ENCODE measurements at regions not wholly inside any gene's neighbourhood (a gene's known extent, or its start where the extent isn't known, plus 50 kb on each side); places are given as distances from the start of the nearest gene placed in this dataset.

DNA sequence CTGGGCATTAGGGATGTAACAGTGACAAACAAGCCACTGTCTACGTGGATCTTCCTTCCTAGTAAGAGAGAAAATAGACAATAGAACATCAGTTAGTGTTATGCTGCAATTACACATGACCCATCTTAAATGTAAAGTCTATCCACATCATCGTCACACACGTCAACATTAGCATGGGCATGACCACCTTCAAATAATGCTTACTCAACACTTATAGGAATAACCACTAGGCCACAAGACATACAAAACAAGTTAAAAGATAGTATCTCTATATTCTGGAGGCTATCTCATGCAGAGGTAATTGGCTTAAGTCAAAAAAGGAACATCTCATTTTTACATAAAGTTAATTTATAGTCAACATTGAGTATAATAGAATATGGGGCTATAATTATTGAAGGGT lies 156.5 kb downstream of the MOXD1 start:
- WGBS (ENCODE audit: insufficient coverage, low lambda C conversion rate): no CpG with 5 or more reads among the region's 3 CpGs

DNA sequence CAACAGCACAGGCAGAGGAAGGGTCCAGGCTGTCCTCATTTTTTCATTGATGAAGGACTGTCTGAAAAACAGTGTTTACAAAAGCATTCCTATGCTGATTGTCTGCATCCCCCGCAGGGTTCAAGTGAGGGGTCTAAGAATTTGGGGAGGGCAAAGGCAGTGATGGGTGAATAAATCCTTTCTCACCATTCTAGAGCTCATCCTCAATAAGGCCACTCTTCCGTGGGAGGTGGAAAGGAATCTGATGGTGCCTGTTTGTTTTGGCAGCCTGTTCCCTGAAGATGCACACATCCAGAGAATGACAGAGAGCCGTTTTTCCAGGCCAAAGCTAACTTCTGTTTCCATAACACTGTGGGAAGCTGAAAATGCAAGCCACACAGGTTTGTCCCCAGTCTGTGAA lies 164.5 kb downstream of the MOXD1 start:
- no CpG with 5 or more reads among the region's 3 CpGs for WGBS (ENCODE audit: insufficient coverage, low lambda C conversion rate)
- no peaks in the 10 kb centered on the region for H3K4me1 ChIP-seq (ENCODE audit: control insufficient read depth, insufficient read depth, low read length)
- DNase-seq: no peak

More for the DNA sequence above, 156.5 kb downstream of the MOXD1 start:
- Histone ChIP-seq H3K36me3 (ENCODE audit: control insufficient read depth, insufficient read depth, low read length) (no peaks in the 10 kb centered on the region), H3K27ac (ENCODE audit: low read length) (no peak overlapping the region), H3K9me3 (ENCODE audit: control insufficient read depth, low read depth, low read length) (no peaks in the 10 kb centered on the region), H3K4me1 (ENCODE audit: control insufficient read depth, insufficient read depth, low read length) (no peaks in the 10 kb centered on the region), H3K4me3 (ENCODE audit: low read length) (no peak overlapping the region), H3K27me3 (ENCODE audit: control insufficient read depth, insufficient read depth, low read length) (peaks cover 4% of the 10 kb centered on the region)
- DNase-seq: no peak

GRCh38 chr6:132236281-132236680 lies 165.0 kb downstream of the MOXD1 start:
- Histone ChIP-seq H3K27me3 (ENCODE audit: control insufficient read depth, insufficient read depth, low read length) (peaks cover 2% of the 10 kb centered on the region), H3K4me3 (ENCODE audit: low read length) (no peak overlapping the region), H3K4me1 (ENCODE audit: control insufficient read depth, insufficient read depth, low read length) (no peaks in the 10 kb centered on the region), H3K9me3 (ENCODE audit: control insufficient read depth, low read depth, low read length) (no peaks in the 10 kb centered on the region), H3K27ac (ENCODE audit: low read length) (no peak overlapping the region), H3K36me3 (ENCODE audit: control insufficient read depth, insufficient read depth, low read length) (no peaks in the 10 kb centered on the region)
- no CpG with 5 or more reads among the region's 1 CpG for WGBS (ENCODE audit: insufficient coverage, low lambda C conversion rate)
- DNase-seq: no peak

More for the DNA sequence above, 164.5 kb downstream of the MOXD1 start:
- Histone ChIP-seq H3K27me3 (ENCODE audit: control insufficient read depth, insufficient read depth, low read length) (peaks cover 2% of the 10 kb centered on the region), H3K36me3 (ENCODE audit: control insufficient read depth, insufficient read depth, low read length) (no peaks in the 10 kb centered on the region), H3K9me3 (ENCODE audit: control insufficient read depth, low read depth, low read length) (no peaks in the 10 kb centered on the region), H3K27ac (ENCODE audit: low read length) (no peak overlapping the region), H3K4me3 (ENCODE audit: low read length) (no peak overlapping the region)

DNA sequence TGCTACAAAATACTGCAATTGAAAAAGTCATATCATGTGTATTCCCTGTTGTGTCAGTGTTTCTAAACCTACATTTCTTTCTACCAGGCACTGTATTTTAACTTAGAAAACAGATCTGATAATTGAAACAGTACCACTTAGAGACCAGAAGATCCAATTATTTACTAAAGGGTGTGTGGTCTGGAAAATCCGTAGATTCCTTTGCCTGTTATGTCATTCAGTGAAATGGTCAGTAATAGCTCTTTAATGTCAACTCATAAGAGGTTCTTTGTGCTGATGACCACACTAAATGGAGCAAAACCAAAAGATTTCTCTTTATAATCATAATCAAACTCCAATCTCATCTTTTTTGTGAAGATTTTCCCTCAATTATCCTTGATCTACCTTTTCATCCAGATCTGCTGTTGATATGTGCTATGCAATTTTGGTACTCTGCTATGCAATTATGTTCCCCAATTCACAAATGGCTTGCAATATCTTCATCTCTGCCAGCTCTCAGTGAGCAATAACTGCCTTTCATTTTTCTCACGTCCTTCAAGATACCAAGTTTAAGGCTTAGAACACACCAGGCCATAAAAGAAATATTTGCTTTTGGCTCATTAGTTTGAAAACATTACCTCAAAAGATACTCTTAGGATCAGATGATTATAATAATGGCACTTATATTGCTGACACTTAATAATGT lies 165.5 kb downstream of the MOXD1 start:
- DNase-seq: no peak
- Histone ChIP-seq H3K4me3 (ENCODE audit: low read length) (no peak overlapping the region), H3K27me3 (ENCODE audit: control insufficient read depth, insufficient read depth, low read length) (peaks cover 2% of the 10 kb centered on the region), H3K9me3 (ENCODE audit: control insufficient read depth, low read depth, low read length) (no peaks in the 10 kb centered on the region), H3K27ac (ENCODE audit: low read length) (no peak overlapping the region), H3K36me3 (ENCODE audit: control insufficient read depth, insufficient read depth, low read length) (no peaks in the 10 kb centered on the region), H3K4me1 (ENCODE audit: control insufficient read depth, insufficient read depth, low read length) (no peaks in the 10 kb centered on the region)
- WGBS (ENCODE audit: insufficient coverage, low lambda C conversion rate): 0% methylated on average over 1 of the region's 2 CpGs

GRCh38 chr6:132234356-132234755 lies 166.9 kb downstream of the MOXD1 start:
- H3K27me3 ChIP-seq (ENCODE audit: control insufficient read depth, insufficient read depth, low read length): peaks cover 2% of the 10 kb centered on the region
- no peak overlapping the region for H3K4me3 ChIP-seq (ENCODE audit: low read length)
- no peak overlapping the region for H3K27ac ChIP-seq (ENCODE audit: low read length)
- no peaks in the 10 kb centered on the region for H3K9me3 ChIP-seq (ENCODE audit: control insufficient read depth, low read depth, low read length)
- H3K4me1 ChIP-seq (ENCODE audit: control insufficient read depth, insufficient read depth, low read length): no peaks in the 10 kb centered on the region
- H3K36me3 ChIP-seq (ENCODE audit: control insufficient read depth, insufficient read depth, low read length): no peaks in the 10 kb centered on the region
- no CpG with 5 or more reads among the region's 2 CpGs for WGBS (ENCODE audit: insufficient coverage, low lambda C conversion rate)
- no peak for DNase-seq

GRCh38 chr6:132231121-132231884 lies 170.0 kb downstream of the MOXD1 start:
- Histone ChIP-seq H3K36me3 (ENCODE audit: control insufficient read depth, insufficient read depth, low read length) (no peaks in the 10 kb centered on the region), H3K27me3 (ENCODE audit: control insufficient read depth, insufficient read depth, low read length) (no peaks in the 10 kb centered on the region), H3K9me3 (ENCODE audit: control insufficient read depth, low read depth, low read length) (no peaks in the 10 kb centered on the region), H3K4me1 (ENCODE audit: control insufficient read depth, insufficient read depth, low read length) (no peaks in the 10 kb centered on the region), H3K27ac (ENCODE audit: low read length) (no peak overlapping the region), H3K4me3 (ENCODE audit: low read length) (no peak overlapping the region)
- WGBS (ENCODE audit: insufficient coverage, low lambda C conversion rate): 78% methylated on average over 1 of the region's 4 CpGs
- DNase-seq: no peak

- no peak overlapping the region for H3K27ac ChIP-seq (ENCODE audit: low read length)
- no peak for DNase-seq
- WGBS (ENCODE audit: insufficient coverage, low lambda C conversion rate): no CpG with 5 or more reads among the region's 1 CpG
Observed at GRCh38 chr6:132228894-132229293, 172.4 kb downstream of the MOXD1 start.

GRCh38 chr6:132227904-132228303 lies 173.4 kb downstream of the MOXD1 start:
- H3K36me3 ChIP-seq (ENCODE audit: control insufficient read depth, insufficient read depth, low read length): no peaks in the 10 kb centered on the region
- H3K4me1 ChIP-seq (ENCODE audit: control insufficient read depth, insufficient read depth, low read length): no peaks in the 10 kb centered on the region
- H3K4me3 ChIP-seq (ENCODE audit: low read length): no peak overlapping the region
- no peak overlapping the region for H3K27ac ChIP-seq (ENCODE audit: low read length)
- no peaks in the 10 kb centered on the region for H3K27me3 ChIP-seq (ENCODE audit: control insufficient read depth, insufficient read depth, low read length)
- H3K9me3 ChIP-seq (ENCODE audit: control insufficient read depth, low read depth, low read length): no peaks in the 10 kb centered on the region
- DNase-seq: no peak

More at GRCh38 chr6:132228894-132229293, 172.4 kb downstream of the MOXD1 start:
- Histone ChIP-seq H3K36me3 (ENCODE audit: control insufficient read depth, insufficient read depth, low read length) (no peaks in the 10 kb centered on the region), H3K4me1 (ENCODE audit: control insufficient read depth, insufficient read depth, low read length) (no peaks in the 10 kb centered on the region), H3K9me3 (ENCODE audit: control insufficient read depth, low read depth, low read length) (no peaks in the 10 kb centered on the region), H3K27me3 (ENCODE audit: control insufficient read depth, insufficient read depth, low read length) (no peaks in the 10 kb centered on the region), H3K4me3 (ENCODE audit: low read length) (no peak overlapping the region)

DNA sequence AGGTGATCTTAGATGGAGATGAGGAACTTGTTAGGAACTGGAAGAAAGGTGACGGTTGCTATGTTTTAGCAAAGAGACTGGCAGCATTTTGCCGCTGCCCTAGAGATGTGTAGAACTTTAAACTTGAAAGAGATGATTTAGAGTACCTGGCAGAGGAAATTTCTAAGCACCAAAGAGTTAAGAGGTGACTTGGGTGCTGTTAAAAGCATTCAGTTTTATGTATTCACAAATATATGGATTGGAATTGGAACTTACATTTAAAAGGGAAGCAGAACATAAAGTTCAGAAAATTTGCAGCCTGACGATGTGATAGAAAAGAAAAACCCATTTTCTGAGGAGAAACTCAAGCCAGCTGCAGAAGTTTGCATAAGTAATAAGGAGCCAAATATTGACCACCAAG lies 176.3 kb downstream of the MOXD1 start:
- no peak for DNase-seq
- H3K4me3 ChIP-seq (ENCODE audit: low read length): no peak overlapping the region

DNA sequence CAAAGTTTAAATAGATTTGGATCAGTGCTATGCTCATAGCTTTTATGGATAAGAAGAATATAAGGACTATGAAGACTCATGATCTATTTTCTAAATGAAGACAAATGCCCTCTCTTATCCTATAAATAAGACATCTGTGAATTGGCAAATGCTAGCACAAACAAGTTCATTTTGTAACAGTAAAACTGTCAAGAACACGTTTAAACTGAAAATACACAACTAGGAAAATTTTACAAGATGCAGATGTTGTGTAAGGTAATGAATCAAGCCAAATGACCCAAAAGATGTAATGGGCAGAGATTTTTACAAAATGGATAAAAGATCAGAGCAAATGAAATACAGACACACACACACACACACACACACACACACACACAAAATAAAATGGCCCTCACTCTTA lies 180.5 kb downstream of the MOXD1 start:
- no CpG with 5 or more reads among the region's 1 CpG for WGBS (ENCODE audit: insufficient coverage, low lambda C conversion rate)
- Histone ChIP-seq H3K36me3 (ENCODE audit: control insufficient read depth, insufficient read depth, low read length) (no peaks in the 10 kb centered on the region), H3K27ac (ENCODE audit: low read length) (no peak overlapping the region), H3K4me3 (ENCODE audit: low read length) (no peak overlapping the region), H3K27me3 (ENCODE audit: control insufficient read depth, insufficient read depth, low read length) (no peaks in the 10 kb centered on the region), H3K9me3 (ENCODE audit: control insufficient read depth, low read depth, low read length) (no peaks in the 10 kb centered on the region), H3K4me1 (ENCODE audit: control insufficient read depth, insufficient read depth, low read length) (no peaks in the 10 kb centered on the region)
- DNase-seq: no peak

More for the DNA sequence above, 176.3 kb downstream of the MOXD1 start:
- no peaks in the 10 kb centered on the region for H3K9me3 ChIP-seq (ENCODE audit: control insufficient read depth, low read depth, low read length)
- H3K36me3 ChIP-seq (ENCODE audit: control insufficient read depth, insufficient read depth, low read length): no peaks in the 10 kb centered on the region
- H3K4me1 ChIP-seq (ENCODE audit: control insufficient read depth, insufficient read depth, low read length): no peaks in the 10 kb centered on the region
- H3K27ac ChIP-seq (ENCODE audit: low read length): no peak overlapping the region
- 100% methylated on average over 1 of the region's 3 CpGs for WGBS (ENCODE audit: insufficient coverage, low lambda C conversion rate)
- no peaks in the 10 kb centered on the region for H3K27me3 ChIP-seq (ENCODE audit: control insufficient read depth, insufficient read depth, low read length)

GRCh38 chr6:132219901-132220300 lies 181.4 kb downstream of the MOXD1 start:
- no peak overlapping the region for H3K4me3 ChIP-seq (ENCODE audit: low read length)
- no peak for DNase-seq
- no peaks in the 10 kb centered on the region for H3K4me1 ChIP-seq (ENCODE audit: control insufficient read depth, insufficient read depth, low read length)
- no peak overlapping the region for H3K27ac ChIP-seq (ENCODE audit: low read length)
- WGBS (ENCODE audit: insufficient coverage, low lambda C conversion rate): no CpG with 5 or more reads among the region's 1 CpG
- no peaks in the 10 kb centered on the region for H3K36me3 ChIP-seq (ENCODE audit: control insufficient read depth, insufficient read depth, low read length)
- no peaks in the 10 kb centered on the region for H3K27me3 ChIP-seq (ENCODE audit: control insufficient read depth, insufficient read depth, low read length)
- H3K9me3 ChIP-seq (ENCODE audit: control insufficient read depth, low read depth, low read length): no peaks in the 10 kb centered on the region

All from large intestine (tissue), 3 donors.